A549 (cell line): ENCODE measurements at regions not wholly inside any gene's neighbourhood (a gene's known extent, or its start where the extent isn't known, plus 50 kb on each side); places are given as distances from the start of the nearest gene placed in this dataset.

Experiments used
- ATAC-seq, 2 experiments: fragments of 200-7000 bp in 1 of 2; fragments of >200 bp in 1 of 2; cut with Nextera tagmentation in 1 of 2; cut with Tn5 transposase in 1 of 2; 3 replicates each; pipeline versions ENCODE4 v1.8.0 to v1.9.1; 2018 to 2020; ENCODE audit warnings: mild to moderate bottlenecking in 1 of 2, moderate library complexity in 1 of 2
- CTCF ChIA-PET: fragments of 300-600 bp; sonication (Branson Sonifier 250); formaldehyde crosslinking; extraction: SDS; loops from one replicate; lab custom pipeline; 2021; ENCODE audit warnings: antibody characterized with exemption, inconsistent platforms; lab: Yijun Ruan, JAX
- POLR2A ChIA-PET: fragments of 350-600 bp; formaldehyde crosslinking; extraction: SDS; loops from one replicate; lab custom pipeline; 2021; ENCODE audit warnings: antibody characterized with exemption, inconsistent platforms; lab: Yijun Ruan, JAX
- DNase-seq, 2 experiments: peaks; one replicate each; pipeline versions ENCODE4 v3.0.0 to v3.0.0-alpha.2; 2011 to 2016; ENCODE audit warnings: low read depth in 1 of 2, low spot score in 1 of 2
- FAIRE-seq: peaks from 2 replicates; lab custom pipeline; 2011; peaks lifted over from hg19 to GRCh38; lab: Jason Lieb, UNC
- H3K27ac ChIP-seq, 2 experiments: fragments of >200 bp; sonication (Bioruptor Twin); formaldehyde crosslinking; 3 replicates each; pipeline ENCODE4 v1.5.1; 2016 to 2017
- H3K4me1 ChIP-seq: fragments of >200 bp; sonication (Bioruptor Twin); formaldehyde crosslinking; 3 replicates; pipeline ENCODE4 v1.6.1; 2016
- H3K4me2 ChIP-seq: fragments of >200 bp; sonication (Bioruptor Twin); formaldehyde crosslinking; 3 replicates; pipeline ENCODE4 v1.6.1; 2016
- H3K4me3 ChIP-seq: fragments of >200 bp; sonication (Bioruptor Twin); formaldehyde crosslinking; 3 replicates; pipeline ENCODE4 v1.5.1; 2016
- H3K9me3 ChIP-seq: fragments of >200 bp; sonication (Bioruptor Twin); formaldehyde crosslinking; 3 replicates; pipeline ENCODE4 v1.6.1; 2016
- CHD2 ChIP-seq: fragments of 150-350 bp; IDR thresholded peaks from 2 replicates; pipeline ENCODE4 v1.6.1; 2014; ENCODE audit warnings: low read length; ENCODE audit not compliant: partially characterized antibody
- FOSL2 ChIP-seq, 2 experiments: fragments of 450-650 bp in 1 of 2; fragments of >200 bp in 1 of 2; sonication (Bioruptor Twin) in 1 of 2; formaldehyde crosslinking; IDR thresholded peaks; 2 replicates each; pipeline versions ENCODE4 v1.5.0 to v1.6.1; 2016 to 2020; ENCODE audit warnings: mild to moderate bottlenecking in 1 of 2, moderate library complexity in 1 of 2
- GATA3 ChIP-seq: IDR thresholded peaks from 2 replicates; pipeline ENCODE4 v1.6.1; 2012; ENCODE audit warnings: borderline replicate concordance
- HDAC2 ChIP-seq: fragments of 200-600 bp; sonication (generic); IDR thresholded peaks from 2 replicates; pipeline ENCODE4 v1.6.1; 2016
- HEYL ChIP-seq: fragments of 250-450 bp; sonication (Bioruptor Pico); IDR thresholded peaks from 2 replicates; pipeline ENCODE4 v1.8.0; 2021; ENCODE audit warnings: mild to moderate bottlenecking, moderate library complexity
- MYC ChIP-seq: IDR thresholded peaks from 2 replicates; pipeline ENCODE4 v1.6.1; 2012; ENCODE audit warnings: mild to moderate bottlenecking, inconsistent platforms, low read length, improper control_type of control experiment, borderline replicate concordance
- NR3C1 ChIP-seq: fragments of >200 bp; sonication (Bioruptor Twin); formaldehyde crosslinking; IDR thresholded peaks from 3 replicates; pipeline ENCODE4 v1.6.1; 2017
- POLR2AphosphoS2 ChIP-seq: conservative IDR thresholded peaks from 2 replicates; pipeline ENCODE4 v1.6.1; 2012; ENCODE audit warnings: low read length, improper control_type of control experiment, inconsistent platforms
- RAD21 ChIP-seq, 2 experiments: fragments of >200 bp in 1 of 2; sonication (Bioruptor Twin) in 1 of 2; formaldehyde crosslinking in 1 of 2; IDR thresholded peaks in 1 of 2; conservative IDR thresholded peaks in 1 of 2; 2 replicates in 1 of 2; 3 replicates in 1 of 2; pipeline ENCODE4 v1.6.1; 2012 to 2018; ENCODE audit warnings: inconsistent platforms in 1 of 2
- RFX5 ChIP-seq: fragments of 450-650 bp; IDR thresholded peaks from 2 replicates; pipeline ENCODE4 v1.7.1; 2014; ENCODE audit warnings: antibody characterized with exemption, mild to moderate bottlenecking, moderate library complexity
- RNF2 ChIP-seq: fragments of 200-600 bp; sonication (generic); IDR thresholded peaks from 2 replicates; pipeline ENCODE4 v1.6.1; 2016; ENCODE audit warnings: low read depth, mild to moderate bottlenecking, antibody characterized with exemption, moderate library complexity, borderline replicate concordance
- SMC3 ChIP-seq: fragments of >200 bp; sonication (Bioruptor Twin); formaldehyde crosslinking; IDR thresholded peaks from 3 replicates; pipeline ENCODE4 v1.6.1; 2018; ENCODE audit warnings: inconsistent platforms
- SREBF2 ChIP-seq: fragments of 450-650 bp; IDR thresholded peaks from 2 replicates; pipeline ENCODE4 v1.6.1; 2014; ENCODE audit warnings: mild to moderate bottlenecking, moderate library complexity
- TFCP2L1 ChIP-seq: fragments of 250-450 bp; sonication (Bioruptor Pico); IDR thresholded peaks from 2 replicates; pipeline ENCODE4 v1.5.0; 2021; ENCODE audit warnings: mild to moderate bottlenecking
- TP53 ChIP-seq: fragments of 250-450 bp; sonication (Bioruptor Pico); IDR thresholded peaks from 2 replicates; pipeline ENCODE4 v1.5.0; 2021; ENCODE audit warnings: mild to moderate bottlenecking, moderate library complexity
- ZC3H11A ChIP-seq: fragments of 450-650 bp; IDR thresholded peaks from 2 replicates; pipeline ENCODE4 v1.6.1; 2014; ENCODE audit warnings: antibody characterized with exemption, mild to moderate bottlenecking
- ZFP36 ChIP-seq: fragments of 450-650 bp; IDR thresholded peaks from 2 replicates; pipeline ENCODE4 v1.6.1; 2014; ENCODE audit warnings: borderline replicate concordance; ENCODE audit not compliant: partially characterized antibody
- ZNF302 ChIP-seq: fragments of 250-450 bp; sonication (Bioruptor Pico); IDR thresholded peaks from 2 replicates; pipeline ENCODE4 v1.9.0; 2021; ENCODE audit warnings: inconsistent platforms, mild to moderate bottlenecking, moderate library complexity
- ZSCAN20 ChIP-seq: fragments of 250-450 bp; sonication (Bioruptor Pico); IDR thresholded peaks from 2 replicates; pipeline ENCODE4 v1.8.0; 2022; ENCODE audit warnings: mild to moderate bottlenecking, moderate library complexity
- WGBS: methylation state at CpG from one replicate; pipeline ENCODE4 v1.1.6; 2017; ENCODE audit errors: missing lambda C conversion rate; 5-methylcytosine and 5-hydroxymethylcytosine counted together
- TF ChIP-seq, protein P1 (sequence below): fragments of >200 bp; sonication (Bioruptor Twin); formaldehyde crosslinking; IDR thresholded peaks from 3 replicates; pipeline ENCODE4 v1.6.1; 2016
- TF ChIP-seq, protein P2 (sequence below): IDR thresholded peaks from 2 replicates; pipeline ENCODE4 v1.6.1; 2012
- TF ChIP-seq, protein P3 (sequence below): fragments of >200 bp; sonication (Bioruptor Twin); formaldehyde crosslinking; IDR thresholded peaks from 3 replicates; pipeline ENCODE4 v1.5.1; 2016
- TF ChIP-seq, protein P4 (sequence below): fragments of 200-600 bp; sonication (generic); IDR thresholded peaks from 2 replicates; pipeline ENCODE4 v1.6.1; 2016; ENCODE audit warnings: antibody characterized with exemption, mild to moderate bottlenecking, moderate library complexity
- TF ChIP-seq, protein P5 (sequence below): fragments of 450-650 bp; IDR thresholded peaks from 2 replicates; pipeline ENCODE4 v1.6.1; 2014; ENCODE audit warnings: antibody characterized with exemption

DNA sequence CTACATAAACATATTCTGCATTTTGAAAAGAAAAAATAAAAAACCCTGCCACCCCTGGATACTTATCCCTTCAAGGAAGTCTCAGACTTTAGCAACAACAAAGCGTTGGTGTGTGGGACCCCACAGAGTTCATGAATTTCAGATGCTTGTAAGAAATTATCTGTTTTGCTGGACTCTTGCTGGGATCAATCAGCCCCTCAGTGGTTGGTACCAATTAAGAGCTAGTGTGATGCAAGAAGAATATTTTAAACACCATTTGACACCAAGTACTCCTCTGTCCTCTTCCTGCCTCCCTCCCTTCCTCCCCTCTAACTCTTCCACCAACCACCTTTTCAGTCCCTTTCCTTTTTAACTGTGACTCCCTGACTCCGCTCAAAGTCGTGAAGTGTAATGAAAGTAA, 51.5 kb downstream of the SST start:
- no peak for FAIRE-seq
- 26% methylated on average over 3 of the region's 3 CpGs for WGBS
- no peaks in the 10 kb centered on the region for H3K4me1 ChIP-seq
- CTCF ChIA-PET, result interaction anchor here (0.7 kb wide), 1 partner anchor 469 kb away, joined by 4 read pairs; no protein-coding TSS in a partner anchor
- H3K4me2 ChIP-seq, result no peak overlapping the region
- H3K27ac ChIP-seq, result no peak overlapping the region
- no peak for DNase-seq
- POLR2A ChIA-PET, result no interaction called here
- no peaks in the 10 kb centered on the region for H3K9me3 ChIP-seq
- no peak overlapping the region for H3K4me3 ChIP-seq
- no peak for ATAC-seq
- TF ChIP-seq, protein P1, sequence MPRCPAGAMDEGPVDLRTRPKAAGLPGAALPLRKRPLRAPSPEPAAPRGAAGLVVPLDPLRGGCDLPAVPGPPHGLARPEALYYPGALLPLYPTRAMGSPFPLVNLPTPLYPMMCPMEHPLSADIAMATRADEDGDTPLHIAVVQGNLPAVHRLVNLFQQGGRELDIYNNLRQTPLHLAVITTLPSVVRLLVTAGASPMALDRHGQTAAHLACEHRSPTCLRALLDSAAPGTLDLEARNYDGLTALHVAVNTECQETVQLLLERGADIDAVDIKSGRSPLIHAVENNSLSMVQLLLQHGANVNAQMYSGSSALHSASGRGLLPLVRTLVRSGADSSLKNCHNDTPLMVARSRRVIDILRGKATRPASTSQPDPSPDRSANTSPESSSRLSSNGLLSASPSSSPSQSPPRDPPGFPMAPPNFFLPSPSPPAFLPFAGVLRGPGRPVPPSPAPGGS, result no peak
- TF ChIP-seq TFCP2L1 (CRISPR knock-in tag) (no peak), CHD2 (no peak), POLR2AphosphoS2 (no peak), ZNF302 (CRISPR knock-in tag) (no peak), MYC (no peak), NR3C1 (no peak), ZC3H11A (no peak), HEYL (no peak)

DNA sequence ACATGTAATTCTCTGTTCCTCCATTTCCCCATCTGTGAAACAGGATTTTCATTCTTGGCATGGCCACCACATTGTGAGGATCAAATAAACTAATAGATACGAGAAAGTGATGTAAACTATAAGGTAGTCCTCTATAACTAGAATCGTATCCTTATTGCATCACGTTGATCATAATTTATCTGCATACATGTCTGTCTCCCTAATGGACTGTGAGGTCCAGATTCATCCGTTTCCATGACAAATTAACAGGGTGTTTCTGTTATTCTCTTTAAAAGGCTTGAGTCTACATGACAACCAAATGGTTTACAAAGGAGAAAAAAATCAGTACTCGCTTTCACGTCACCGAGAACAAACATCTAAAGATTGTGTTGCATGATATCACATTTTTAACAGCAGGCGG, 53.0 kb downstream of the SST start:
- no peak overlapping the region for H3K4me3 ChIP-seq
- H3K4me1 ChIP-seq, result no peaks in the 10 kb centered on the region
- no peaks in the 10 kb centered on the region for H3K9me3 ChIP-seq
- H3K27ac ChIP-seq, result no peak overlapping the region
- no peak for TF ChIP-seq ZFP36
- TF ChIP-seq FOSL2 (IDR thresholded peaks at IDR 0.05), result no peak
- no peak for TF ChIP-seq FOSL2 (CRISPR knock-in tag; IDR thresholded peaks at IDR 0.05)
- TF ChIP-seq, protein P1, result no peak
- TF ChIP-seq RFX5, result no peak
- no peak for TF ChIP-seq POLR2AphosphoS2
- TF ChIP-seq, all 56 proteins: peak for 0
- POLR2A ChIA-PET, result no interaction called here
- CTCF ChIA-PET, result interaction anchor here (2.0 kb wide), 1 partner anchor 19 kb away, joined by 5 read pairs; no protein-coding TSS in a partner anchor
- ATAC-seq (no peak), FAIRE-seq (no peak), DNase-seq (no peak)
- no peak overlapping the region for H3K4me2 ChIP-seq
- 65% methylated on average over 8 of the region's 8 CpGs for WGBS

DNA sequence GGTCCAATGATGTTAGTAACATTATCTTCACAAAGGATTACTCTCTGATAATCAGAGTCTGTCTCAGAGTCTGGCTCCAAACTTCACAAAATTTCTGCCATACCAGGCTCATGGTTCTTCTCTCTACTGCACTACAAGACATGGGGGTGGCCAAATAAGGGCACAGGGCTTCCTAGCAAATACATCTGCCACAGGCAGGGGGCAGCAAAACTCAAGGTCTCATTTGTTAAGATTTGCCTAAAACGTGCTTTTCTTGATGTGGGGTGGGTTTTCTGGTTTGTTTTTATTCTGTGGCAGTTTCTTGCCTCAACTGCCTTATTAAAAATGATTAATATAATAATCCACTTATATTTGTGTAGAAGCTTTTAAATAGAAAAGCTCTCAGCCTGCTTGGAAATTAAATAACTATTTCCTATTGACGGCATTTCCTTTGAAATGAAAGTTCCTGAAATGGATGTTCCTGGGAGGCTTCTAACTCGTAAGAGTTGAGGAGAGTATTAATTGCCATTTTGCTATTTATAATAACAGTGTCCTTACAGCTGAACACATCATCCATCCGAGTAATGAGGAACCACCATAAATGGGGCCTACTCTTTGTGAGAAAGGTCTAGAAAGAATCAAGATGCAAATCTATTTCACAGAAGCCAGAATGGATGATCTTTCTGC, 53.8 kb downstream of the SST start:
- Histone ChIP-seq H3K4me2 (no peak overlapping the region), H3K4me1 (no peaks in the 10 kb centered on the region)
- POLR2A ChIA-PET, result no interaction called here
- 51% methylated on average over 4 of the region's 4 CpGs for WGBS
- peak; percentile 18 to 61 for DNase-seq
- CTCF ChIA-PET, result interaction anchor here (0.6 to 2.6 kb wide), 12 partner anchors 10 to 1527 kb away, joined by 3 to 21 read pairs (median 4); no protein-coding TSS in a partner anchor
- ATAC-seq, result peak in 1 of 2 experiments; percentile 76; a peak in 3 of 6 replicates
- FAIRE-seq, result no peak
- TF ChIP-seq RAD21 (conservative IDR thresholded peaks at IDR 0.05 in 1 of 2, IDR thresholded peaks at IDR 0.05 in 1 of 2), result peak; percentile 48 to 52
- TF ChIP-seq SREBF2, result no peak
- no peak for TF ChIP-seq TP53
- no peak for TF ChIP-seq GATA3
- TF ChIP-seq MYC, result no peak
- peak; percentile 53 for TF ChIP-seq SMC3
- no peak for TF ChIP-seq RNF2
- TF ChIP-seq, protein P2, sequence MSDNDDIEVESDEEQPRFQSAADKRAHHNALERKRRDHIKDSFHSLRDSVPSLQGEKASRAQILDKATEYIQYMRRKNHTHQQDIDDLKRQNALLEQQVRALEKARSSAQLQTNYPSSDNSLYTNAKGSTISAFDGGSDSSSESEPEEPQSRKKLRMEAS, result no peak
- TF ChIP-seq, protein P3, sequence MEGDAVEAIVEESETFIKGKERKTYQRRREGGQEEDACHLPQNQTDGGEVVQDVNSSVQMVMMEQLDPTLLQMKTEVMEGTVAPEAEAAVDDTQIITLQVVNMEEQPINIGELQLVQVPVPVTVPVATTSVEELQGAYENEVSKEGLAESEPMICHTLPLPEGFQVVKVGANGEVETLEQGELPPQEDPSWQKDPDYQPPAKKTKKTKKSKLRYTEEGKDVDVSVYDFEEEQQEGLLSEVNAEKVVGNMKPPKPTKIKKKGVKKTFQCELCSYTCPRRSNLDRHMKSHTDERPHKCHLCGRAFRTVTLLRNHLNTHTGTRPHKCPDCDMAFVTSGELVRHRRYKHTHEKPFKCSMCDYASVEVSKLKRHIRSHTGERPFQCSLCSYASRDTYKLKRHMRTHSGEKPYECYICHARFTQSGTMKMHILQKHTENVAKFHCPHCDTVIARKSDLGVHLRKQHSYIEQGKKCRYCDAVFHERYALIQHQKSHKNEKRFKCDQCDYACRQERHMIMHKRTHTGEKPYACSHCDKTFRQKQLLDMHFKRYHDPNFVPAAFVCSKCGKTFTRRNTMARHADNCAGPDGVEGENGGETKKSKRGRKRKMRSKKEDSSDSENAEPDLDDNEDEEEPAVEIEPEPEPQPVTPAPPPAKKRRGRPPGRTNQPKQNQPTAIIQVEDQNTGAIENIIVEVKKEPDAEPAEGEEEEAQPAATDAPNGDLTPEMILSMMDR, result peak; percentile 58
- TF ChIP-seq, protein P4, sequence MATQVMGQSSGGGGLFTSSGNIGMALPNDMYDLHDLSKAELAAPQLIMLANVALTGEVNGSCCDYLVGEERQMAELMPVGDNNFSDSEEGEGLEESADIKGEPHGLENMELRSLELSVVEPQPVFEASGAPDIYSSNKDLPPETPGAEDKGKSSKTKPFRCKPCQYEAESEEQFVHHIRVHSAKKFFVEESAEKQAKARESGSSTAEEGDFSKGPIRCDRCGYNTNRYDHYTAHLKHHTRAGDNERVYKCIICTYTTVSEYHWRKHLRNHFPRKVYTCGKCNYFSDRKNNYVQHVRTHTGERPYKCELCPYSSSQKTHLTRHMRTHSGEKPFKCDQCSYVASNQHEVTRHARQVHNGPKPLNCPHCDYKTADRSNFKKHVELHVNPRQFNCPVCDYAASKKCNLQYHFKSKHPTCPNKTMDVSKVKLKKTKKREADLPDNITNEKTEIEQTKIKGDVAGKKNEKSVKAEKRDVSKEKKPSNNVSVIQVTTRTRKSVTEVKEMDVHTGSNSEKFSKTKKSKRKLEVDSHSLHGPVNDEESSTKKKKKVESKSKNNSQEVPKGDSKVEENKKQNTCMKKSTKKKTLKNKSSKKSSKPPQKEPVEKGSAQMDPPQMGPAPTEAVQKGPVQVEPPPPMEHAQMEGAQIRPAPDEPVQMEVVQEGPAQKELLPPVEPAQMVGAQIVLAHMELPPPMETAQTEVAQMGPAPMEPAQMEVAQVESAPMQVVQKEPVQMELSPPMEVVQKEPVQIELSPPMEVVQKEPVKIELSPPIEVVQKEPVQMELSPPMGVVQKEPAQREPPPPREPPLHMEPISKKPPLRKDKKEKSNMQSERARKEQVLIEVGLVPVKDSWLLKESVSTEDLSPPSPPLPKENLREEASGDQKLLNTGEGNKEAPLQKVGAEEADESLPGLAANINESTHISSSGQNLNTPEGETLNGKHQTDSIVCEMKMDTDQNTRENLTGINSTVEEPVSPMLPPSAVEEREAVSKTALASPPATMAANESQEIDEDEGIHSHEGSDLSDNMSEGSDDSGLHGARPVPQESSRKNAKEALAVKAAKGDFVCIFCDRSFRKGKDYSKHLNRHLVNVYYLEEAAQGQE, result no peak
- TF ChIP-seq, protein P5, sequence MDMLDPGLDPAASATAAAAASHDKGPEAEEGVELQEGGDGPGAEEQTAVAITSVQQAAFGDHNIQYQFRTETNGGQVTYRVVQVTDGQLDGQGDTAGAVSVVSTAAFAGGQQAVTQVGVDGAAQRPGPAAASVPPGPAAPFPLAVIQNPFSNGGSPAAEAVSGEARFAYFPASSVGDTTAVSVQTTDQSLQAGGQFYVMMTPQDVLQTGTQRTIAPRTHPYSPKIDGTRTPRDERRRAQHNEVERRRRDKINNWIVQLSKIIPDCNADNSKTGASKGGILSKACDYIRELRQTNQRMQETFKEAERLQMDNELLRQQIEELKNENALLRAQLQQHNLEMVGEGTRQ, result no peak
- TF ChIP-seq ZSCAN20 (CRISPR knock-in tag), result no peak
- no peak for TF ChIP-seq HDAC2
- no peak for TF ChIP-seq ZNF302 (CRISPR knock-in tag)
- TF ChIP-seq, all 56 proteins: peak for 3
- H3K27ac ChIP-seq, result no peak overlapping the region
- no peaks in the 10 kb centered on the region for H3K9me3 ChIP-seq
- H3K4me3 ChIP-seq, result no peak overlapping the region
